Esophagus squamous epithelium (tissue), 4 donors: ENCODE measurements at regions not wholly inside any gene's neighbourhood (a gene's known extent, or its start where the extent isn't known, plus 50 kb on each side); places are given as distances from the start of the nearest gene placed in this dataset.

ENCODE experiments used
- POLR2A ChIP-seq, 4 donors: fragments of 450-650 bp; IDR thresholded peaks; one replicate each; pipeline ENCODE4 v1.6.1; 2017; ENCODE audit warnings: antibody characterized with exemption in 4 of 4, mild to moderate bottlenecking in 4 of 4, moderate library complexity in 3 of 4
- TF ChIP-seq, protein P1 (sequence below), 6 experiments: fragments of 450-650 bp in 4 of 6; fragments of 200-600 bp in 2 of 6; sonication (generic) in 2 of 6; IDR thresholded peaks; one replicate each; pipeline ENCODE4 v1.5.1; 2016 to 2019; ENCODE audit warnings: antibody characterized with exemption in 6 of 6, mild to moderate bottlenecking in 4 of 6, moderate library complexity in 4 of 6

DNA sequence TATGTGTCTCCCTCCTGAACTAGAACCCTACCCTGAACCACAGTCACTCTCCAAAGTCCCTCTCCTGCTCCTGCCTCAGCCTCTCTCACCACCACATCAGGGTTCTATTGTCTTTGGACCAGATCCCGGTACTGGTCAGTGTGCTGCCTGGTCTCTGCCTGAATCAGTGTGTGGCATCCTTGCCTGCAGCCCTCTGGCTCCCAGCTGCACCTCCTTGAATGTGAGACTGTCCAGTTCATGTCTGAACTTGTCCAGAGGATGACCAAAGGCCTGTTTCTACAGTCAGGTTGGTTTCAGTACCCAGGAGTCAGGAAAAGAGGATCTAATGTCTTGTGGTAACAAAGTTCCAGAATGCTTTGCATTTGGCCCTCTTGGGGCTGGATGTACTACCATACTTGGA, 76.8 kb upstream of the RANBP3L start:
- TF ChIP-seq, protein P1, sequence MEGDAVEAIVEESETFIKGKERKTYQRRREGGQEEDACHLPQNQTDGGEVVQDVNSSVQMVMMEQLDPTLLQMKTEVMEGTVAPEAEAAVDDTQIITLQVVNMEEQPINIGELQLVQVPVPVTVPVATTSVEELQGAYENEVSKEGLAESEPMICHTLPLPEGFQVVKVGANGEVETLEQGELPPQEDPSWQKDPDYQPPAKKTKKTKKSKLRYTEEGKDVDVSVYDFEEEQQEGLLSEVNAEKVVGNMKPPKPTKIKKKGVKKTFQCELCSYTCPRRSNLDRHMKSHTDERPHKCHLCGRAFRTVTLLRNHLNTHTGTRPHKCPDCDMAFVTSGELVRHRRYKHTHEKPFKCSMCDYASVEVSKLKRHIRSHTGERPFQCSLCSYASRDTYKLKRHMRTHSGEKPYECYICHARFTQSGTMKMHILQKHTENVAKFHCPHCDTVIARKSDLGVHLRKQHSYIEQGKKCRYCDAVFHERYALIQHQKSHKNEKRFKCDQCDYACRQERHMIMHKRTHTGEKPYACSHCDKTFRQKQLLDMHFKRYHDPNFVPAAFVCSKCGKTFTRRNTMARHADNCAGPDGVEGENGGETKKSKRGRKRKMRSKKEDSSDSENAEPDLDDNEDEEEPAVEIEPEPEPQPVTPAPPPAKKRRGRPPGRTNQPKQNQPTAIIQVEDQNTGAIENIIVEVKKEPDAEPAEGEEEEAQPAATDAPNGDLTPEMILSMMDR (IDR thresholded peaks at IDR 0.05): no peak
- TF ChIP-seq POLR2A (IDR thresholded peaks at IDR 0.05): no peak
